GM19240 (cell line): ENCODE measurements at regions not wholly inside any gene's neighbourhood (a gene's known extent, or its start where the extent isn't known, plus 50 kb on each side); places are given as distances from the start of the nearest gene placed in this dataset.

ENCODE experiments used
- DNase-seq: peaks from one replicate; pipeline ENCODE4 v3.0.0; 2011; ENCODE audit warnings: low spot score; ENCODE audit not compliant: insufficient read length

- DNase-seq: no peak
Measured at GRCh38 chr12:114757684-114758325, 73.8 kb upstream of the TBX3 start.

- no peak for DNase-seq
Measured at GRCh38 chr12:114752217-114752616, 68.2 kb upstream of the TBX3 start.

- DNase-seq: no peak
Measured at GRCh38 chr12:114751712-114752111, 67.7 kb upstream of the TBX3 start.

- DNase-seq: no peak
Measured at GRCh38 chr12:114750917-114751316, 66.9 kb upstream of the TBX3 start.

- DNase-seq: no peak
Measured at GRCh38 chr12:114749065-114749464, 65.1 kb upstream of the TBX3 start.

GRCh38 chr12:114747012-114747858, 63.3 kb upstream of the TBX3 start:
- DNase-seq: no peak

GRCh38 chr12:114746297-114747011, 62.5 kb upstream of the TBX3 start:
- DNase-seq: no peak

- no peak for DNase-seq
Measured at GRCh38 chr12:114744691-114745090, 60.7 kb upstream of the TBX3 start.

GRCh38 chr12:114744285-114744684, 60.3 kb upstream of the TBX3 start:
- DNase-seq: no peak

GRCh38 chr12:114743799-114744198, 59.8 kb upstream of the TBX3 start:
- no peak for DNase-seq

- DNase-seq: no peak
Measured at GRCh38 chr12:114743289-114743688, 59.3 kb upstream of the TBX3 start.

GRCh38 chr12:114742363-114742762, 58.4 kb upstream of the TBX3 start:
- DNase-seq: no peak

- no peak for DNase-seq
Measured at GRCh38 chr12:114741940-114742339, 58.0 kb upstream of the TBX3 start.

GRCh38 chr12:114740448-114740847, 56.5 kb upstream of the TBX3 start:
- DNase-seq: no peak

GRCh38 chr12:114738460-114739184, 54.6 kb upstream of the TBX3 start:
- no peak for DNase-seq

- DNase-seq: no peak
Measured at GRCh38 chr12:114735680-114736374, 51.9 kb upstream of the TBX3 start.

- DNase-seq: no peak
Measured at GRCh38 chr12:114735011-114735410, 51.0 kb upstream of the TBX3 start.

GRCh38 chr12:114733919-114734318, 49.9 kb upstream of the TBX3 start:
- no peak for DNase-seq
